ENCODE measurements at regions not wholly inside any gene's neighbourhood (a gene's known extent, or its start where the extent isn't known, plus 50 kb on each side); places are given as distances from the start of the nearest gene placed in this dataset.

DNA sequence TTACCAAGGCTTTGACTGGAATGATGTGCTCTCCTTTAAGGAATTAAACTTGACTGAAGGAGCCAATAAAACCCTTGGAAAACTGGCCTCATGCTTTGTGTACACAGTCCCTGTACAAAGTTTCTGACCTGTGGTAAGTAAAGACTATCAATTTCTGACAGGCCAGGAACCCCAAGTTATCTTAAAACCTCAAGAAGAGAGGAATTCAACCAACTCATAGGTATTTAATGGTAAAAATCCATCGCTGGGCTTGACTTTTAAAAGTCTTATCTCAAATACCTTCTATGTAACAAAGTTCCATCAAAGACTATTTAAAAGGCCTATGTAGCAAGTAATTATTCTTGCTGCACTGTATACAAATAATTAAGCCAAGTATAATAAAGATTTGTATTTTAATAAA lies 103.7 kb upstream of the TENT5D start:
- no peak for DNase-seq

- no peak for DNase-seq
Measured at GRCh38 chrX:80317646-80318045, 102.6 kb upstream of the TENT5D start.

GRCh38 chrX:80331285-80331684 lies 89.0 kb upstream of the TENT5D start:
- no peak for DNase-seq

- DNase-seq = no peak
Measured at GRCh38 chrX:80334583-80334982, 85.7 kb upstream of the TENT5D start.

- DNase-seq = no peak
Measured at GRCh38 chrX:80335062-80335830, 85.0 kb upstream of the TENT5D start.

- DNase-seq = no peak
Measured at GRCh38 chrX:80354966-80355465, 65.2 kb upstream of the TENT5D start.
